ENCODE measurements at regions not wholly inside any gene's neighbourhood (a gene's known extent, or its start where the extent isn't known, plus 50 kb on each side); places are given as distances from the start of the nearest gene placed in this dataset.

DNA sequence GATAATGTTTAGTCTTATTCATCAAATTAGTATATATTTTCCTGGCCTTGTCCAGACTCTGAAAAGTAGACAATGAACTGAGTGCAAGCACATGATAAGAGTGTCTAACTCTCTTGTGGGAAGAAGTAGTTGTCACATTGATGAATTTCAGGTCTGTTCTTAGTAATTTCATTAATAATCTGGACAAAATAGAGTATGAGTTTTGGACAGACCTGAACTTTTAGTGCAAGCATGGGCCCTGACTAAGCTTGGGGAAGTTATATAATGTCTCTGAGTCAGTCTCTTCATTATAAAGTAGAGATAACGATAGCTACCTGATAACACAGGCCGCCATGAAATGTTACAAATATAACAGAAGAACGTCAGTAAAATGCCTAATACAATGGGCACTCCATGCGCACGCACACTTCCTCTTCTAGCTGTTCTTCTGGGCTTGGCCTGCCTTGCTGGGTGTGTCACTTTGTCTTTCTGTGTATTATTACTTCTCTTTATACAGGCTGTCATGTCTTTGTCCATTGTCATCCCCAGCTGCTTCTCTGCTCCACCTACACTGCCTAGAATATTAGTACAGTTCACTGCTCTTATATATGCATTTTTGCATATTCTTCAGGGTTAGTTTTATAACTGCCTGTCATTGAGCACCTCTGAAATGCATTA lies 129.1 kb upstream of the HTR2A start:
- TF ChIP-seq POLR2A (IDR thresholded peaks at IDR 0.05) (no peak), POLR2AphosphoS5 (IDR thresholded peaks at IDR 0.05; ENCODE audit: insufficient read depth in 1 of 2, low read depth in 1 of 2) (no peak)
- TF ChIP-seq, protein P1, sequence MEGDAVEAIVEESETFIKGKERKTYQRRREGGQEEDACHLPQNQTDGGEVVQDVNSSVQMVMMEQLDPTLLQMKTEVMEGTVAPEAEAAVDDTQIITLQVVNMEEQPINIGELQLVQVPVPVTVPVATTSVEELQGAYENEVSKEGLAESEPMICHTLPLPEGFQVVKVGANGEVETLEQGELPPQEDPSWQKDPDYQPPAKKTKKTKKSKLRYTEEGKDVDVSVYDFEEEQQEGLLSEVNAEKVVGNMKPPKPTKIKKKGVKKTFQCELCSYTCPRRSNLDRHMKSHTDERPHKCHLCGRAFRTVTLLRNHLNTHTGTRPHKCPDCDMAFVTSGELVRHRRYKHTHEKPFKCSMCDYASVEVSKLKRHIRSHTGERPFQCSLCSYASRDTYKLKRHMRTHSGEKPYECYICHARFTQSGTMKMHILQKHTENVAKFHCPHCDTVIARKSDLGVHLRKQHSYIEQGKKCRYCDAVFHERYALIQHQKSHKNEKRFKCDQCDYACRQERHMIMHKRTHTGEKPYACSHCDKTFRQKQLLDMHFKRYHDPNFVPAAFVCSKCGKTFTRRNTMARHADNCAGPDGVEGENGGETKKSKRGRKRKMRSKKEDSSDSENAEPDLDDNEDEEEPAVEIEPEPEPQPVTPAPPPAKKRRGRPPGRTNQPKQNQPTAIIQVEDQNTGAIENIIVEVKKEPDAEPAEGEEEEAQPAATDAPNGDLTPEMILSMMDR (IDR thresholded peaks at IDR 0.05) = no peak

Data from vagina (tissue), 2 donors.